ENCODE measurements at regions not wholly inside any gene's neighbourhood (a gene's known extent, or its start where the extent isn't known, plus 50 kb on each side); places are given as distances from the start of the nearest gene placed in this dataset.

DNA sequence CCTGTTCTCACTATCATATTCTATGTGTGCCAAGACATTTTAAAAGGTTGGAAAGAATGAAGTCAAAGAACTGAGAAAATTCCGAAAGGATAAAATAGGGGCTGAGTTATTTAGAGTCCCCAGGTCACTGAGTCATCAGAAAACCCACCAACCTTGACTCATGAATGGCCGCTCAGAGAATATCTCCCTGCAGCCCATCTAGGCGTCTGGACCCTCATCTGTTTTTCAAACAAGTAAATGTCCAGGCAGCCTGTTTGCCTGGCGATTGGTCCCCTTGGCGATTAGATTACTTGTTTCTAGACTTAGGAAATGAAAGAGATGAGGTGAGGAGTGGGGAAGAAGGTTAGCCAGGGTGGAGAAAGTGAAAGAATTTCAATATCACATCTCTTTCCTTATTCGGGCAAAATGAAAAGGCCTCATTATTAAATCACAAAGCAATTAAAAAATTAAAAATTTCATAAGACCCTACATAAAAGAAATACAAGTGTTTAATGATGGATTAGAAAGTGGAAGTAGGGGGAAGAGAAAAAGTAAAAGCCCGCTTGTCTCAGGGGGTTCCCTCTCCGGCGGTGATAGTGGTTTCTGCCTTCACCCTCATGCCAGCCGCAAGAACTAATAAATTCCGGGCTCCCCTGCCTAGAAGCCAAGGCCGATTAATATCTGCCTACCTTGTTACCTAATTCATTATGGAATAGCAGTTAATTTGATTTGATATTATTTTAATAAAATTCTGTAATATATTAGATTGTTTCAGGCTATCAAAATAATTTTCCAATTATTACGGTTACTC is 415.9 kb downstream of the BCL11B start:
- TF ChIP-seq, protein P1, sequence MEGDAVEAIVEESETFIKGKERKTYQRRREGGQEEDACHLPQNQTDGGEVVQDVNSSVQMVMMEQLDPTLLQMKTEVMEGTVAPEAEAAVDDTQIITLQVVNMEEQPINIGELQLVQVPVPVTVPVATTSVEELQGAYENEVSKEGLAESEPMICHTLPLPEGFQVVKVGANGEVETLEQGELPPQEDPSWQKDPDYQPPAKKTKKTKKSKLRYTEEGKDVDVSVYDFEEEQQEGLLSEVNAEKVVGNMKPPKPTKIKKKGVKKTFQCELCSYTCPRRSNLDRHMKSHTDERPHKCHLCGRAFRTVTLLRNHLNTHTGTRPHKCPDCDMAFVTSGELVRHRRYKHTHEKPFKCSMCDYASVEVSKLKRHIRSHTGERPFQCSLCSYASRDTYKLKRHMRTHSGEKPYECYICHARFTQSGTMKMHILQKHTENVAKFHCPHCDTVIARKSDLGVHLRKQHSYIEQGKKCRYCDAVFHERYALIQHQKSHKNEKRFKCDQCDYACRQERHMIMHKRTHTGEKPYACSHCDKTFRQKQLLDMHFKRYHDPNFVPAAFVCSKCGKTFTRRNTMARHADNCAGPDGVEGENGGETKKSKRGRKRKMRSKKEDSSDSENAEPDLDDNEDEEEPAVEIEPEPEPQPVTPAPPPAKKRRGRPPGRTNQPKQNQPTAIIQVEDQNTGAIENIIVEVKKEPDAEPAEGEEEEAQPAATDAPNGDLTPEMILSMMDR (IDR thresholded peaks at IDR 0.05; ENCODE audit: control insufficient read depth, insufficient read depth, low read depth, low read length, missing control alignments): no peak
- H3K4me3 ChIP-seq (ENCODE audit: control insufficient read depth, low read depth, low read length): no peak overlapping the region
- no peak for DNase-seq (ENCODE audit: low read depth)

DNA sequence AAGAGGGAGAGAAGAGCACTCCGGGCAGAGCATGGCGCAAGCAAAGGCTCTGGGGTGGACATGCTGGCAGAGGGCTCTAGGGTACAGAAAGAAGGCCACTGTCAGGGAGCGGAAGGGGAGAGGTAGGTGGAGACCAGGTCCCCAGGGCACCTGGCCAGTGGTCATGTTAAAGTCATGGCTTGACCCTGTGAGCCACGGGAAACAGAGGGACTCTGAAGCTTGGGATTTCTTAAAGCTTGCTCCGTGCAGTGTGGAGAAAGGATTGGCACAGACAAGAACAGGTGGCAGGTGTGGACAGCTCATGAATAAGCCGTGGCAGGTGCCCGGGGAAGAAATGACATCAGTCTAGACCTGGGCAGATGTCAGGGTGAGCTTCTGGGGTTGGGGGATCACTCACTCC is 413.8 kb downstream of the BCL11B start:
- TF ChIP-seq, protein P1 (IDR thresholded peaks at IDR 0.05; ENCODE audit: control insufficient read depth, insufficient read depth, low read depth, low read length, missing control alignments): no peak
- H3K4me3 ChIP-seq (ENCODE audit: control insufficient read depth, low read depth, low read length): no peak overlapping the region
- no peak for DNase-seq (ENCODE audit: low read depth)

DNA sequence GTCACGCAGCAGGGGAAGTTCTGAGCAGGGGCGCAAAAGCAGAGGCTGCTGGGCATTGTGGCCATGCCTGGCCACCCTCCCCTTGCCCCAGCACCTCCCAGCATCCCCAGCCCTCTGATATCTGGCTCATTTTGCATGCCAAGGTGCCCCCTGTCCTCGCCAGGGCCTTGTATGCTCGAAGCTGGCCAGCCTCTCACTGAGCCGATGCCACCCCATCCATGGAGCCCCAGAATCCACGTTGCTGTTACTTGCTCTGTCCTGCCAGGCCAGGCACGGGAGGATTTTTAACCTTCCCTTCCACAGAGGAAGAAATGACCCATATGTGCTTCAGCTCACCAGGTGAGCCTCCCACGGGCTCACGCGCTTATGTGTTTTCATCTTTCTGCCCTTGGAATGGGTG is 413.4 kb downstream of the BCL11B start:
- TF ChIP-seq, protein P1 (IDR thresholded peaks at IDR 0.05; ENCODE audit: control insufficient read depth, insufficient read depth, low read depth, low read length, missing control alignments): no peak
- no peak overlapping the region for H3K4me3 ChIP-seq (ENCODE audit: control insufficient read depth, low read depth, low read length)
- DNase-seq (ENCODE audit: low read depth): no peak

DNA sequence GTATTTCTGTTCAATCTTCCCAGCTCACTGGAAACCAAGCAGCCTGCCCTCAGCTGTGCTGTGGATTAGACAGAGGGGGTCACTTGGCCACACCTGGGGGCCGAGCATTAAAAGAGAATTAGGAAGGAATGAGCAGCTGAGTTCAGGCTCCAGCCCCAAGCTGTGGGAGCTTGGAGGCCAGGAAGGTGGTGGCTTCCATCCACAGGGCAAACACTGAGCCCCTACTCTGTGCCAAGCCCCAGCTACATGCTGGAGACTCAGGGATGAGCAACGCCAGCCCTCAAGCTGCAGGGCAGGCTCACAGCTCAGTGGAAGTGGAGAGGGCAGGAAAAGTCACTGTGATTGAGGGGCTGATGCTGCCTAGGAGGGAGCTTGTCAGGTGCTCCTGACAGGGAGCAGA is 412.7 kb downstream of the BCL11B start:
- TF ChIP-seq, protein P1 (IDR thresholded peaks at IDR 0.05; ENCODE audit: control insufficient read depth, insufficient read depth, low read depth, low read length, missing control alignments): no peak
- no peak overlapping the region for H3K4me3 ChIP-seq (ENCODE audit: control insufficient read depth, low read depth, low read length)
- no peak for DNase-seq (ENCODE audit: low read depth)

DNA sequence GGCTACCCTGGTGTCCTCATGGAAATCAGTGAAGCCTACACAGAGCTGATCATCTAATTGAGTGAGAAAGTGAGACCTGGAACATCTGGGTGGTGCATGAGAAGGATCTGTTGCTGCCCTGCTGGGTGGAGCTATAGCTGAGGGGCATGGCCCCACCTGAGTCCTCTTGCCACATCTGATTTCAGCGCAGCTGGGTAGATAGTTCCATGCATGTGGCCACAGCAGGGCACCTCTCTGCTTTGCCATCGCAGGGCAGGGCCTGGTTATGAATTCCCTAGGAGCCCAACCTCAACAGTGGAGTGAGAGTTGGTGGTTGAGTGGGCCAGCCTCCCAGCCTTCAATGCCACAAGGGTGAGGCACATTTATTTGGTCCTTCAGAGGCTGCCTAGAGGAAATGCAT is 407.8 kb downstream of the BCL11B start:
- TF ChIP-seq, protein P1 (IDR thresholded peaks at IDR 0.05; ENCODE audit: control insufficient read depth, insufficient read depth, low read depth, low read length, missing control alignments): no peak

DNA sequence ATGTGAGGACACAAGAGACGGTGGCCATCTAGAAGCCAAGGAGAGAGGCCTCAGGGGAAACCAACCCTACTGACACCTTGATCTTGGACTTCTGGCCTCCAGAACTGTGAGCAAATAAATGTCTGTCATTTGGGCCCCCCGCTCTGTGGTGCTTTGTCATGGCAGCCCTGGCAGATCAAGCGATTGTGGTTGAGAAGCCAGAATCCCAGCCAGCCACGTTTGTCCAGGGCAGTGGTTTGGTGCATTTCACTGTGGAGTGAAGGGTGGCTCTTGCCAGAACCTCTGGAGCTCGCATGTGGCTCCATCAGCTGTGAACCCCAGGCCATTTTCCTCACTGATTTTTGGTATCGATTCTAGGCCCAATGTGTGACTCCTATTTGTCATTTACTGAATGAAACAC is 404.9 kb downstream of the BCL11B start:
- no peak for DNase-seq (ENCODE audit: low read depth)
- TF ChIP-seq, protein P1 (IDR thresholded peaks at IDR 0.05; ENCODE audit: control insufficient read depth, insufficient read depth, low read depth, low read length, missing control alignments): no peak
- H3K4me3 ChIP-seq (ENCODE audit: control insufficient read depth, low read depth, low read length): no peak overlapping the region

More for the DNA sequence above, 407.8 kb downstream of the BCL11B start:
- no peak for DNase-seq (ENCODE audit: low read depth)
- H3K4me3 ChIP-seq (ENCODE audit: control insufficient read depth, low read depth, low read length): no peak overlapping the region

Measured in AG09309 (cell line).